ENCODE measurements at regions not wholly inside any gene's neighbourhood (a gene's known extent, or its start where the extent isn't known, plus 50 kb on each side); places are given as distances from the start of the nearest gene placed in this dataset.

DNA sequence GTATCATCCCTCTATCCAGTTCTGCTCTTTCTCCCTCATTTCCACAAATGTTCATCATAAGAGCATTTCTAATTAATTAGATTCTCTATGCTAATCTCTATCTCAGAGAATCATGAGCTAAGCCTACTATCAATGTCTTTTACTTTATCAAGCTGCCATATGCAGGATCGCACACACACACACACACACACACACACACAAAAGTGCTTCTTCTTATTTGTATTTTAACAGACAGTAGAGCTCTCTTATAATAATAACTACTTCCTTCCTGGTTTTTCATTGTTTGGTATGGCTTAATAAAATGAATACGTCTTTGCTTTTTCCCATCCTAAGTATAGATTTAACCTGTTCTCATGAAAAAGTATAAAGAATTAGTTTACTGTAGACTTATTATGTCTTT, 170.2 kb downstream of the HAO1 start:
- no peaks in the 10 kb centered on the region for H3K9me3 ChIP-seq (ENCODE audit: control insufficient read depth in 1 of 2, low read length in 2 of 2)
- no peak overlapping the region for H3K27ac ChIP-seq (ENCODE audit: low read depth, low read length)
- H3K9ac ChIP-seq (ENCODE audit: low read depth in 1 of 2, low read length in 2 of 2) = no peak overlapping the region
- H3K4me1 ChIP-seq (ENCODE audit: control insufficient read depth in 1 of 2, insufficient read depth in 2 of 2, low read length in 2 of 2) = no peaks in the 10 kb centered on the region
- no peaks in the 10 kb centered on the region for H3K36me3 ChIP-seq (ENCODE audit: control insufficient read depth in 1 of 2, insufficient read depth in 2 of 2, low read length in 2 of 2)
- no peaks in the 10 kb centered on the region for H3K27me3 ChIP-seq (ENCODE audit: control insufficient read depth in 1 of 2, insufficient read depth in 2 of 2, low read length in 2 of 2)
- no peak overlapping the region for H3K4me3 ChIP-seq (ENCODE audit: low read depth in 1 of 2, low read length in 2 of 2)

DNA sequence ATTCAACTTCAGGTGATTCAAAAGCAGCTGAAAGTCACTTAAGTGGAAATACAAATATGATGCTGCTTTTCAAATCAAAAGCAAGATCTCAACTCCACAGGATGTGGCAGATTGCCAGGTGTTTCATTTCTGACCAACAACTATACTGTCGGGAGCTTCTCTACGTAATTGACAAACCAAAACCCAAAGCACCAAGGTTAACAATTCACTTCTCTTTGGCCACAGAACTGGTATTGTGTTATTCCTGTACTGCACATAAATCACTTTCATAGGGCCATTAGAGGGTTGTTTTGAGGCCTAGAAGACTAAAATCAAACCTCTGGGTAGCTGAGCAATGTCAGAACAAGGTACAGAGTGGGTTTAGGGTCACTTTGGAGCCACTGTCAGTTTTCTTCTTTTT, 169.7 kb downstream of the HAO1 start:
- H3K36me3 ChIP-seq (ENCODE audit: control insufficient read depth in 1 of 2, insufficient read depth in 2 of 2, low read length in 2 of 2) = no peaks in the 10 kb centered on the region
- no peak overlapping the region for H3K9ac ChIP-seq (ENCODE audit: low read depth in 1 of 2, low read length in 2 of 2)
- no peaks in the 10 kb centered on the region for H3K27me3 ChIP-seq (ENCODE audit: control insufficient read depth in 1 of 2, insufficient read depth in 2 of 2, low read length in 2 of 2)
- no peak overlapping the region for H3K27ac ChIP-seq (ENCODE audit: low read depth, low read length)
- H3K4me1 ChIP-seq (ENCODE audit: control insufficient read depth in 1 of 2, insufficient read depth in 2 of 2, low read length in 2 of 2) = no peaks in the 10 kb centered on the region
- no peak overlapping the region for H3K4me3 ChIP-seq (ENCODE audit: low read depth in 1 of 2, low read length in 2 of 2)
- no peaks in the 10 kb centered on the region for H3K9me3 ChIP-seq (ENCODE audit: control insufficient read depth in 1 of 2, low read length in 2 of 2)

DNA sequence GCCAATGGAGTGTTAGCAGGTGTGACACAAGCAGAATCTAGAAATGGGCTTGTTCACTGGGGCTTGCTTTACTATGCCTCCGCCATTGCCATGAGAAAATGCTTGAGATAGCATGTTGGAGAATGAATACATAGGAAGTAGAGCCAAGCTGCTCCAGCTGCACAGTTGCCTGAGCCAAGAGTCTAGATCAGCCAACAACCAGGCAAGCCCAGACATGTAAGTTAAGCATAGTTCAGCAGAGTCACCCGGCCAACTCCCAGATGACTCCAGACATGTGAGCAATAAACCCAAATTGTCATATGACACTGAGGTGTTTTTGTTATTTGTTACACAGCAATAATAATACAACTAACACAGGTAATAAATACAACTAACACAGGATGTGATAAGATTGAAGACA, 167.9 kb downstream of the HAO1 start:
- Histone ChIP-seq H3K27me3 (ENCODE audit: control insufficient read depth in 1 of 2, insufficient read depth in 2 of 2, low read length in 2 of 2) (no peaks in the 10 kb centered on the region), H3K9ac (ENCODE audit: low read depth in 1 of 2, low read length in 2 of 2) (no peak overlapping the region), H3K36me3 (ENCODE audit: control insufficient read depth in 1 of 2, insufficient read depth in 2 of 2, low read length in 2 of 2) (no peaks in the 10 kb centered on the region), H3K4me1 (ENCODE audit: control insufficient read depth in 1 of 2, insufficient read depth in 2 of 2, low read length in 2 of 2) (no peaks in the 10 kb centered on the region), H3K4me3 (ENCODE audit: low read depth in 1 of 2, low read length in 2 of 2) (no peak overlapping the region), H3K9me3 (ENCODE audit: control insufficient read depth in 1 of 2, low read length in 2 of 2) (peaks cover 0 to 10% of the 10 kb centered on the region in 2 donors), H3K27ac (ENCODE audit: low read depth, low read length) (no peak overlapping the region)

- no peak overlapping the region for H3K27ac ChIP-seq (ENCODE audit: low read depth, low read length)
- H3K36me3 ChIP-seq (ENCODE audit: control insufficient read depth in 1 of 2, insufficient read depth in 2 of 2, low read length in 2 of 2) = no peaks in the 10 kb centered on the region
- peaks cover 0 to 10% of the 10 kb centered on the region in 2 donors for H3K9me3 ChIP-seq (ENCODE audit: control insufficient read depth in 1 of 2, low read length in 2 of 2)
- no peaks in the 10 kb centered on the region for H3K27me3 ChIP-seq (ENCODE audit: control insufficient read depth in 1 of 2, insufficient read depth in 2 of 2, low read length in 2 of 2)
- no peak overlapping the region for H3K4me3 ChIP-seq (ENCODE audit: low read depth in 1 of 2, low read length in 2 of 2)
- H3K9ac ChIP-seq (ENCODE audit: low read depth in 1 of 2, low read length in 2 of 2) = no peak overlapping the region
- no peaks in the 10 kb centered on the region for H3K4me1 ChIP-seq (ENCODE audit: control insufficient read depth in 1 of 2, insufficient read depth in 2 of 2, low read length in 2 of 2)
Observed at GRCh38 chr20:7773511-7773910, 166.7 kb downstream of the HAO1 start.

GRCh38 chr20:7775072-7775471, 165.2 kb downstream of the HAO1 start:
- H3K9me3 ChIP-seq (ENCODE audit: control insufficient read depth in 1 of 2, low read length in 2 of 2) = peaks cover 0 to 10% of the 10 kb centered on the region in 2 donors
- no peak overlapping the region for H3K4me3 ChIP-seq (ENCODE audit: low read depth in 1 of 2, low read length in 2 of 2)
- H3K36me3 ChIP-seq (ENCODE audit: control insufficient read depth in 1 of 2, insufficient read depth in 2 of 2, low read length in 2 of 2) = no peaks in the 10 kb centered on the region
- no peaks in the 10 kb centered on the region for H3K4me1 ChIP-seq (ENCODE audit: control insufficient read depth in 1 of 2, insufficient read depth in 2 of 2, low read length in 2 of 2)
- no peak overlapping the region for H3K27ac ChIP-seq (ENCODE audit: low read depth, low read length)
- H3K9ac ChIP-seq (ENCODE audit: low read depth in 1 of 2, low read length in 2 of 2) = no peak overlapping the region
- no peaks in the 10 kb centered on the region for H3K27me3 ChIP-seq (ENCODE audit: control insufficient read depth in 1 of 2, insufficient read depth in 2 of 2, low read length in 2 of 2)

- no peaks in the 10 kb centered on the region for H3K27me3 ChIP-seq (ENCODE audit: control insufficient read depth in 1 of 2, insufficient read depth in 2 of 2, low read length in 2 of 2)
- H3K9ac ChIP-seq (ENCODE audit: low read depth in 1 of 2, low read length in 2 of 2) = no peak overlapping the region
- H3K9me3 ChIP-seq (ENCODE audit: control insufficient read depth in 1 of 2, low read length in 2 of 2) = peaks cover 0 to 10% of the 10 kb centered on the region in 2 donors
- H3K4me3 ChIP-seq (ENCODE audit: low read depth in 1 of 2, low read length in 2 of 2) = no peak overlapping the region
- no peak overlapping the region for H3K27ac ChIP-seq (ENCODE audit: low read depth, low read length)
- H3K36me3 ChIP-seq (ENCODE audit: control insufficient read depth in 1 of 2, insufficient read depth in 2 of 2, low read length in 2 of 2) = no peaks in the 10 kb centered on the region
- H3K4me1 ChIP-seq (ENCODE audit: control insufficient read depth in 1 of 2, insufficient read depth in 2 of 2, low read length in 2 of 2) = no peaks in the 10 kb centered on the region
Observed at GRCh38 chr20:7776148-7776547, 164.1 kb downstream of the HAO1 start.

GRCh38 chr20:7790189-7790588, 150.1 kb downstream of the HAO1 start:
- Histone ChIP-seq H3K9me3 (ENCODE audit: control insufficient read depth in 1 of 2, low read length in 2 of 2) (no peaks in the 10 kb centered on the region), H3K27ac (ENCODE audit: low read depth, low read length) (no peak overlapping the region), H3K9ac (ENCODE audit: low read depth in 1 of 2, low read length in 2 of 2) (no peak overlapping the region), H3K36me3 (ENCODE audit: control insufficient read depth in 1 of 2, insufficient read depth in 2 of 2, low read length in 2 of 2) (no peaks in the 10 kb centered on the region), H3K4me3 (ENCODE audit: low read depth in 1 of 2, low read length in 2 of 2) (no peak overlapping the region), H3K4me1 (ENCODE audit: control insufficient read depth in 1 of 2, insufficient read depth in 2 of 2, low read length in 2 of 2) (no peaks in the 10 kb centered on the region), H3K27me3 (ENCODE audit: control insufficient read depth in 1 of 2, insufficient read depth in 2 of 2, low read length in 2 of 2) (no peaks in the 10 kb centered on the region)

- Histone ChIP-seq H3K27me3 (ENCODE audit: control insufficient read depth in 1 of 2, insufficient read depth in 2 of 2, low read length in 2 of 2) (no peaks in the 10 kb centered on the region), H3K9ac (ENCODE audit: low read depth in 1 of 2, low read length in 2 of 2) (no peak overlapping the region), H3K27ac (ENCODE audit: low read depth, low read length) (no peak overlapping the region), H3K36me3 (ENCODE audit: control insufficient read depth in 1 of 2, insufficient read depth in 2 of 2, low read length in 2 of 2) (no peaks in the 10 kb centered on the region), H3K4me3 (ENCODE audit: low read depth in 1 of 2, low read length in 2 of 2) (no peak overlapping the region), H3K9me3 (ENCODE audit: control insufficient read depth in 1 of 2, low read length in 2 of 2) (no peaks in the 10 kb centered on the region), H3K4me1 (ENCODE audit: control insufficient read depth in 1 of 2, insufficient read depth in 2 of 2, low read length in 2 of 2) (no peaks in the 10 kb centered on the region)
Observed at GRCh38 chr20:7792150-7792869, 147.9 kb downstream of the HAO1 start.

DNA sequence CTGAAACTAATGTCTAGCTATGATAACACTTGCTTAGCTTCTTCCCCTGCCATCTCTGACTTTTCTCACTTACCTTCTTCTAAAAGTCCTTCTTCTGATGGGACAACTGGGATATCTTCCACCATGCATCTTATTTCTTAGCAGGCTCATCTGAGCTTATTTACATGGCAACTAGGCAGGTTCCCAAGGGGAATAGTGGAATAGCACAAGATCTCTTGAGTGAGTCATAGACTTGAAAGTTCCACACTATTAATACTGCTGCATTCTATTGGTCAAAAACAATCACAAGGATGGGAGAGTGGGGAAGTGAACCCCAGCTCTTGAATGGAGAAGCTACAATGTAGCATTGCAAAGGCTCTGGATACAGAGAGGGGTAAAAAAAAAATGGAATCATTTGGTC, 142.1 kb downstream of the HAO1 start:
- no peak overlapping the region for H3K4me3 ChIP-seq (ENCODE audit: low read depth in 1 of 2, low read length in 2 of 2)
- no peaks in the 10 kb centered on the region for H3K9me3 ChIP-seq (ENCODE audit: control insufficient read depth in 1 of 2, low read length in 2 of 2)

DNA sequence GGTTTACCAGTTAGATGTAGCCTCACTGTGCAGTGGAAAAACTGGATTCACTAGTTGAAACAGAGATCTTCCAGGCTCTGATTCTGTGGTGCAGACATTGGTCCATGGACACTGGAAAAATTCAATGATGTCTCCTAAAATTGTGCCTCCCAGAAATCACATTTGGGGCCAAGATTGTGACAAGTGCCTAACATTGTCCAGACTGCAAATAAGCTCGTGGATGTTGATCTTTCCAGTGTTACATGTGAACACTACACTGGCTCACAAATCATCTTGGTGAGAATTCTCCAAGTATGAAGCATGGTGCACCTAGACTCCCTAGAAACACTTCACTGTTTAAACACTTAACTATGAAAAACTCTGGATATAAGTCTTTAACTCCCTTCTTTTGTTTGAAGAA, 140.4 kb downstream of the HAO1 start:
- Histone ChIP-seq H3K4me3 (ENCODE audit: low read depth in 1 of 2, low read length in 2 of 2) (no peak overlapping the region), H3K27me3 (ENCODE audit: control insufficient read depth in 1 of 2, insufficient read depth in 2 of 2, low read length in 2 of 2) (no peaks in the 10 kb centered on the region), H3K27ac (ENCODE audit: low read depth, low read length) (no peak overlapping the region), H3K4me1 (ENCODE audit: control insufficient read depth in 1 of 2, insufficient read depth in 2 of 2, low read length in 2 of 2) (no peaks in the 10 kb centered on the region), H3K9ac (ENCODE audit: low read depth in 1 of 2, low read length in 2 of 2) (no peak overlapping the region), H3K36me3 (ENCODE audit: control insufficient read depth in 1 of 2, insufficient read depth in 2 of 2, low read length in 2 of 2) (no peaks in the 10 kb centered on the region), H3K9me3 (ENCODE audit: control insufficient read depth in 1 of 2, low read length in 2 of 2) (no peaks in the 10 kb centered on the region)

More for the DNA sequence above, 142.1 kb downstream of the HAO1 start:
- Histone ChIP-seq H3K27me3 (ENCODE audit: control insufficient read depth in 1 of 2, insufficient read depth in 2 of 2, low read length in 2 of 2) (no peaks in the 10 kb centered on the region), H3K4me1 (ENCODE audit: control insufficient read depth in 1 of 2, insufficient read depth in 2 of 2, low read length in 2 of 2) (no peaks in the 10 kb centered on the region), H3K27ac (ENCODE audit: low read depth, low read length) (no peak overlapping the region), H3K9ac (ENCODE audit: low read depth in 1 of 2, low read length in 2 of 2) (no peak overlapping the region), H3K36me3 (ENCODE audit: control insufficient read depth in 1 of 2, insufficient read depth in 2 of 2, low read length in 2 of 2) (no peaks in the 10 kb centered on the region)

All from duodenal mucosa (tissue), 2 donors.